Lower leg skin (tissue), 3 donors: ENCODE measurements at regions not wholly inside any gene's neighbourhood (a gene's known extent, or its start where the extent isn't known, plus 50 kb on each side); places are given as distances from the start of the nearest gene placed in this dataset.

Experiments
- POLR2A ChIP-seq, 2 donors: fragments of 450-650 bp; IDR thresholded peaks; one replicate each; pipeline ENCODE4 v1.6.1; 2016 to 2017; ENCODE audit warnings: antibody characterized with exemption in 2 of 2, mild to moderate bottlenecking in 1 of 2, moderate library complexity in 1 of 2
- TF ChIP-seq, protein P1 (sequence below), 3 donors: fragments of 450-650 bp; IDR thresholded peaks; one replicate each; pipeline ENCODE4 v1.5.1; 2016; ENCODE audit warnings: antibody characterized with exemption in 3 of 3, mild to moderate bottlenecking in 3 of 3, moderate library complexity in 2 of 3

DNA sequence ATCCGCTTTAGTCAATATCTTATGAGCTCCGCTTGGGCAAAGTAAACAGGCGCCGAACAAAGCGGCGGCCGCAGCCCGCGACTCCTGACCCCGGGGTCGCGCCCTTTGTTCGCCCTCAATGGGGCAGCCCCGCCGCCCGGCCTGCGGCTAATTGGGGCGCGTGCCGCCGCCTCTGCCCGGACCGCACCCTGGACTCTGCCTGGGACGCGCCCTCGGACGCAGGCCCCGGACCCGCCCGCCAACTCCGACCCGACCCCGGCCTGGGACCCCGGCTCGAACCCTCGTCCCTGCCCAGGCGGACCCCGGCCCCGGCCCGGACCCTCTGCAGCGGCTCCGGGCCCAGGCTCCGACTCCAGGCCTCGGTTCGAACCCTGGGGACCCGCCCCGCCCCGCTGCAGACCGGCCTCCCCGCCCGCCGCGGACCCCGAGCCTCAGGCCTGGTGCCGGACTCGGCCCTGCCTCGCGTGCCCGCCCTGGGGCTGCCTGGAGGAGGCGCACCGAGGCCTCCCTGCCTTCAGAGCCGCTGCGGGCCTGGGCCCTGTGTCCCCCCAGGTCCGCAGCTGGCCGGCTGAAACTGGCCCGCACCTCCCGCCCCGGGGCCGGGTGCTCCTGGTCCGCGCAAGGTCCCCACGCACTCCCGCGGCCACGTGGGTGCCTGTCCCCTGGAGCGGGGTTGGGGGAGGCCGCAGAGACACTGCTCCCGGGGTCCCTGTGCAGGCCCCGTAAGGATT, 84.7 kb upstream of the WNT7B start:
- TF ChIP-seq, protein P1, sequence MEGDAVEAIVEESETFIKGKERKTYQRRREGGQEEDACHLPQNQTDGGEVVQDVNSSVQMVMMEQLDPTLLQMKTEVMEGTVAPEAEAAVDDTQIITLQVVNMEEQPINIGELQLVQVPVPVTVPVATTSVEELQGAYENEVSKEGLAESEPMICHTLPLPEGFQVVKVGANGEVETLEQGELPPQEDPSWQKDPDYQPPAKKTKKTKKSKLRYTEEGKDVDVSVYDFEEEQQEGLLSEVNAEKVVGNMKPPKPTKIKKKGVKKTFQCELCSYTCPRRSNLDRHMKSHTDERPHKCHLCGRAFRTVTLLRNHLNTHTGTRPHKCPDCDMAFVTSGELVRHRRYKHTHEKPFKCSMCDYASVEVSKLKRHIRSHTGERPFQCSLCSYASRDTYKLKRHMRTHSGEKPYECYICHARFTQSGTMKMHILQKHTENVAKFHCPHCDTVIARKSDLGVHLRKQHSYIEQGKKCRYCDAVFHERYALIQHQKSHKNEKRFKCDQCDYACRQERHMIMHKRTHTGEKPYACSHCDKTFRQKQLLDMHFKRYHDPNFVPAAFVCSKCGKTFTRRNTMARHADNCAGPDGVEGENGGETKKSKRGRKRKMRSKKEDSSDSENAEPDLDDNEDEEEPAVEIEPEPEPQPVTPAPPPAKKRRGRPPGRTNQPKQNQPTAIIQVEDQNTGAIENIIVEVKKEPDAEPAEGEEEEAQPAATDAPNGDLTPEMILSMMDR (IDR thresholded peaks at IDR 0.05): no peak
- no peak for TF ChIP-seq POLR2A (IDR thresholded peaks at IDR 0.05)
